ENCODE measurements at regions not wholly inside any gene's neighbourhood (a gene's known extent, or its start where the extent isn't known, plus 50 kb on each side); places are given as distances from the start of the nearest gene placed in this dataset.

DNA sequence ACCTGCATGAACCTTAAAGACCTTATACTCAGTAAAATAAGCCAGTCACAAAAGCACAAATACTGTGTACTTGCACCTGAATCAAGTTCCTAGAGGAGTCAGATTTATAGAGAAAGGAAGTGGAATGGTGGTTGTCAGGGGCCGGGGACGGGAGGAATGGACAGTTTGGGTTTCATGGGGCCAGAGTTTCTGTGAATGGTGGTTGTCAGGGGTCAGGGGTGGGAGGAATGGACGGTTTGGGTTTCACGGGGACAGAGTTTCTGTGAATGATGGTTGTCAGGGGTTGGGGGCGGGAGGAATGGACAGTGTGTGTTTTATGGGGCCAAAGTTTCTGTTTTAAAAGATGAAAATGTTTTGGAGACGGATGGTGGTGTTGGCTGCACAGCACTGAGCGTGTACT lies 260.0 kb upstream of the MKI67 start:
- Histone ChIP-seq H3K4me2 (ENCODE audit: low read length) (no peak overlapping the region), H3K36me3 (ENCODE audit: low read depth, low read length) (no peaks in the 10 kb centered on the region), H3K27ac (ENCODE audit: low read length) (no peak overlapping the region), H3K79me2 (ENCODE audit: low read length) (no peaks in the 10 kb centered on the region), H3K9ac (ENCODE audit: low read length) (no peak overlapping the region), H3K4me3 (ENCODE audit: low read length) (no peak overlapping the region), H3K27me3 (ENCODE audit: low read length) (peaks cover 12% of the 10 kb centered on the region; the same call in 1 of the 2 replicates), H3K4me1 (ENCODE audit: insufficient read depth, low read length) (no peaks in the 10 kb centered on the region), H4K20me1 (ENCODE audit: low read length) (no peaks in the 10 kb centered on the region), H3K9me2 (replicated peaks; ENCODE audit: low read length) (no peaks in the 10 kb centered on the region), H3K9me3 (ENCODE audit: low read length) (no peaks in the 10 kb centered on the region), H3F3A (ENCODE audit: low read length, unreplicated experiment) (no peaks in the 10 kb centered on the region), H2AFZ (ENCODE audit: low read length) (no peak overlapping the region)
- BruUV-seq (replicated peaks) = no TSS peak
- TF ChIP-seq, protein P1, sequence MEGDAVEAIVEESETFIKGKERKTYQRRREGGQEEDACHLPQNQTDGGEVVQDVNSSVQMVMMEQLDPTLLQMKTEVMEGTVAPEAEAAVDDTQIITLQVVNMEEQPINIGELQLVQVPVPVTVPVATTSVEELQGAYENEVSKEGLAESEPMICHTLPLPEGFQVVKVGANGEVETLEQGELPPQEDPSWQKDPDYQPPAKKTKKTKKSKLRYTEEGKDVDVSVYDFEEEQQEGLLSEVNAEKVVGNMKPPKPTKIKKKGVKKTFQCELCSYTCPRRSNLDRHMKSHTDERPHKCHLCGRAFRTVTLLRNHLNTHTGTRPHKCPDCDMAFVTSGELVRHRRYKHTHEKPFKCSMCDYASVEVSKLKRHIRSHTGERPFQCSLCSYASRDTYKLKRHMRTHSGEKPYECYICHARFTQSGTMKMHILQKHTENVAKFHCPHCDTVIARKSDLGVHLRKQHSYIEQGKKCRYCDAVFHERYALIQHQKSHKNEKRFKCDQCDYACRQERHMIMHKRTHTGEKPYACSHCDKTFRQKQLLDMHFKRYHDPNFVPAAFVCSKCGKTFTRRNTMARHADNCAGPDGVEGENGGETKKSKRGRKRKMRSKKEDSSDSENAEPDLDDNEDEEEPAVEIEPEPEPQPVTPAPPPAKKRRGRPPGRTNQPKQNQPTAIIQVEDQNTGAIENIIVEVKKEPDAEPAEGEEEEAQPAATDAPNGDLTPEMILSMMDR (conservative IDR thresholded peaks at IDR 0.05; ENCODE audit: low read depth, low read length) = no peak
- TF ChIP-seq EZH2phosphoT487 (IDR thresholded peaks at IDR 0.05; ENCODE audit: borderline replicate concordance, low read length) (no peak), EZH2 (IDR thresholded peaks at IDR 0.05; ENCODE audit: low read length, unreplicated experiment) (no peak)
- no peak for ATAC-seq
- ChIA-PET POLR2A (ENCODE audit: unreplicated experiment) (no interaction called here), CTCF (no interaction called here)
- intact Hi-C loops (cut with micrococcal nuclease) = no loop called here
- DNase-seq = no peak

DNA sequence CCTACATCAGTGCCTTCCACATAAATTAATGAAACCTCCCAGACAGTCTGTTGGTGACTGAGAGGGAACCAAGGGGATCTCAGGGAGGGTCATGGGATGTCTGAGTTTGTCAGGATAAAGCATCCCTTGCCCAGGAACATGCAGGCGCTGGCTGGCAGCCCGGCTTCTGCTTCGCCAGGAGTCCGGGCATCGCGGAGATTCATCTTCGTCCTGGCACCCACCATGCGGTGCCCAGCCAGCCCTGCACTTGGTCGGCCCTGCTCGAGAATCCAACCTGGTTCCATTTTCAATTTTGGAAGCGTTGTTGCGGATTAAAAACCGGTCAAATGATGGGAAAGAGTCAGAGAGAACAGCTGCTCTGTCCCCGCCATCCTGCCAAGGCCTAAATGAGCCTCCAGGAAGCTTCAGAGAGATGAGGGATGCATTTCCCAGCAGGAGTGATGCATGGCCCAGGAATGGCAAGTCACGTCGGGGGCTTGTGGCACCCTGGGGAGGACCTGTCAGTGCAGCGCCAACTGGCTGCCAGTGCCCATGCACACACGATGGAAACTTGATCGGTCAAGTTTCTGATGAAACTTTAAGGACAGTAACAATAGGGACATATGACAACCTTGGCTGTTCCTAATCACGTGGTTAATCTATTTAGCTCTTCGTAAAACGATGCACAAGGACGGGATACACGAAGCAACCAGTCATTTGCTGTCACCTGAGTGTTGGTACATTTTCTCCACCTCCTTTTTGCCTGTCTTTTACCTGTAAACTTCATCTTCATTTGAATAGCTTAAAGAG lies 260.8 kb upstream of the MKI67 start:
- POLR2A ChIA-PET (ENCODE audit: unreplicated experiment) = no interaction called here
- ATAC-seq = no peak
- H3K27me3 ChIP-seq (ENCODE audit: low read length) = peaks cover 12% of the 10 kb centered on the region; the same call in 1 of the 2 replicates
- no peaks in the 10 kb centered on the region for H3K9me2 ChIP-seq (replicated peaks; ENCODE audit: low read length)
- intact Hi-C loops (cut with micrococcal nuclease) = no loop called here
- no peak overlapping the region for H3K4me3 ChIP-seq (ENCODE audit: low read length)
- H3K9me3 ChIP-seq (ENCODE audit: low read length) = no peaks in the 10 kb centered on the region
- CTCF ChIA-PET = no interaction called here
- no peak for DNase-seq
- H3K27ac ChIP-seq (ENCODE audit: low read length) = no peak overlapping the region
- H3K9ac ChIP-seq (ENCODE audit: low read length) = no peak overlapping the region
- no peaks in the 10 kb centered on the region for H3K79me2 ChIP-seq (ENCODE audit: low read length)
- no peaks in the 10 kb centered on the region for H3K36me3 ChIP-seq (ENCODE audit: low read depth, low read length)
- H3K4me1 ChIP-seq (ENCODE audit: insufficient read depth, low read length) = no peaks in the 10 kb centered on the region
- no peaks in the 10 kb centered on the region for H4K20me1 ChIP-seq (ENCODE audit: low read length)
- no peak overlapping the region for H3K4me2 ChIP-seq (ENCODE audit: low read length)
- BruUV-seq (replicated peaks) = no TSS peak
- no peaks in the 10 kb centered on the region for H3F3A ChIP-seq (ENCODE audit: low read length, unreplicated experiment)
- H2AFZ ChIP-seq (ENCODE audit: low read length) = no peak overlapping the region
- TF ChIP-seq, protein P1 (conservative IDR thresholded peaks at IDR 0.05; ENCODE audit: low read depth, low read length) = no peak
- no peak for TF ChIP-seq EZH2phosphoT487 (IDR thresholded peaks at IDR 0.05; ENCODE audit: borderline replicate concordance, low read length)

DNA sequence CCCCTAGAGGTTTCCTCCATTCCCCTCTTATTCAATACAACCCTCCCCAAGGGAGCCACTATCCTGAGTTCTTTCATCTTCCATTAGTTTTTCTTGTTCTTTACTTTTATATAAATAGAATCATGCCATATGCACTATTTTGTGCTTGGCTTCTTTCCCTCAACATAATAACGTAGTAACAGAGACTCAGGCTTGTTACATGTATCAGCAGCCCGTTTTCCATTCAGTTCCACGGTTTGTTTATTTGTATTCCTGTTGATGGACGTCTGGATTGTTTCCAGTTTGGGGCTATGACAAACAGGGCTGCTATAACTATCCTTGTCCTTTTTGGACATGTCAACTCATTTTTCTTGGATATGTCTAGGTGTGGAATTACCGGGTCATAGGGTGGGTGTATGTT lies 264.4 kb upstream of the MKI67 start:
- Histone ChIP-seq H3K9me2 (replicated peaks; ENCODE audit: low read length) (no peaks in the 10 kb centered on the region), H3K4me1 (ENCODE audit: insufficient read depth, low read length) (no peaks in the 10 kb centered on the region), H3F3A (ENCODE audit: low read length, unreplicated experiment) (no peaks in the 10 kb centered on the region), H3K9ac (ENCODE audit: low read length) (no peak overlapping the region), H3K36me3 (ENCODE audit: low read depth, low read length) (no peaks in the 10 kb centered on the region), H3K79me2 (ENCODE audit: low read length) (no peaks in the 10 kb centered on the region), H3K4me3 (ENCODE audit: low read length) (no peak overlapping the region), H3K27ac (ENCODE audit: low read length) (no peak overlapping the region), H3K27me3 (ENCODE audit: low read length) (peaks cover 12% of the 10 kb centered on the region; the same call in 1 of the 2 replicates), H2AFZ (ENCODE audit: low read length) (no peak overlapping the region), H4K20me1 (ENCODE audit: low read length) (no peaks in the 10 kb centered on the region), H3K4me2 (ENCODE audit: low read length) (no peak overlapping the region), H3K9me3 (ENCODE audit: low read length) (no peaks in the 10 kb centered on the region)
- intact Hi-C loops (cut with micrococcal nuclease) = no loop called here
- BruUV-seq (replicated peaks) = no TSS peak
- TF ChIP-seq EZH2 (IDR thresholded peaks at IDR 0.05; ENCODE audit: low read length, unreplicated experiment) = no peak
- TF ChIP-seq, protein P1 (conservative IDR thresholded peaks at IDR 0.05; ENCODE audit: low read depth, low read length) = no peak
- no peak for TF ChIP-seq EZH2phosphoT487 (IDR thresholded peaks at IDR 0.05; ENCODE audit: borderline replicate concordance, low read length)
- ChIA-PET CTCF (no interaction called here), POLR2A (ENCODE audit: unreplicated experiment) (no interaction called here)
- ATAC-seq (no peak), DNase-seq (no peak)

Measured in PC-3 (cell line).